Ascending aorta (tissue), 2 donors: ENCODE measurements at regions not wholly inside any gene's neighbourhood (a gene's known extent, or its start where the extent isn't known, plus 50 kb on each side); places are given as distances from the start of the nearest gene placed in this dataset.

Experiments used
- DNase-seq, 2 donors: peaks; one replicate each; pipeline ENCODE4 v3.0.0-alpha.2; 2019; ENCODE audit warnings: low spot score in 2 of 2
- H3K27ac ChIP-seq, 2 donors: fragments of 200-600 bp; sonication (generic); one replicate each; pipeline ENCODE4 v1.5.1; 2016 to 2017; ENCODE audit warnings: mild to moderate bottlenecking in 1 of 2
- H3K27me3 ChIP-seq: fragments of 200-600 bp; sonication (generic); one replicate; pipeline ENCODE4 v1.5.1; 2017
- H3K36me3 ChIP-seq, 2 donors: fragments of 200-600 bp; sonication (generic); one replicate each; pipeline ENCODE4 v1.5.1; 2016
- H3K4me1 ChIP-seq, 2 donors: fragments of 200-600 bp; sonication (generic); one replicate each; pipeline ENCODE4 v1.5.1; 2016 to 2017; ENCODE audit warnings: mild to moderate bottlenecking in 1 of 2
- H3K4me3 ChIP-seq, 2 donors: fragments of 200-600 bp; sonication (generic); one replicate each; pipeline ENCODE4 v1.5.1; 2016 to 2017; ENCODE audit warnings: mild to moderate bottlenecking in 1 of 2
- H3K9me3 ChIP-seq, 2 donors: fragments of 200-600 bp; sonication (generic); one replicate each; pipeline ENCODE4 v1.5.1; 2016
- intact Hi-C: fragments of 100-400 bp; cut with DNase I; formaldehyde crosslinking; loops from one replicate; pipeline ENCODE4 v1.15.1; 2023
- TF ChIP-seq, protein P1 (sequence below), 3 experiments: fragments of 200-600 bp in 2 of 3; fragments of 450-650 bp in 1 of 3; sonication (generic) in 2 of 3; IDR thresholded peaks; one replicate each; pipeline ENCODE4 v1.5.1; 2016 to 2019; ENCODE audit warnings: antibody characterized with exemption in 3 of 3, mild to moderate bottlenecking in 1 of 3, moderate library complexity in 1 of 3

DNA sequence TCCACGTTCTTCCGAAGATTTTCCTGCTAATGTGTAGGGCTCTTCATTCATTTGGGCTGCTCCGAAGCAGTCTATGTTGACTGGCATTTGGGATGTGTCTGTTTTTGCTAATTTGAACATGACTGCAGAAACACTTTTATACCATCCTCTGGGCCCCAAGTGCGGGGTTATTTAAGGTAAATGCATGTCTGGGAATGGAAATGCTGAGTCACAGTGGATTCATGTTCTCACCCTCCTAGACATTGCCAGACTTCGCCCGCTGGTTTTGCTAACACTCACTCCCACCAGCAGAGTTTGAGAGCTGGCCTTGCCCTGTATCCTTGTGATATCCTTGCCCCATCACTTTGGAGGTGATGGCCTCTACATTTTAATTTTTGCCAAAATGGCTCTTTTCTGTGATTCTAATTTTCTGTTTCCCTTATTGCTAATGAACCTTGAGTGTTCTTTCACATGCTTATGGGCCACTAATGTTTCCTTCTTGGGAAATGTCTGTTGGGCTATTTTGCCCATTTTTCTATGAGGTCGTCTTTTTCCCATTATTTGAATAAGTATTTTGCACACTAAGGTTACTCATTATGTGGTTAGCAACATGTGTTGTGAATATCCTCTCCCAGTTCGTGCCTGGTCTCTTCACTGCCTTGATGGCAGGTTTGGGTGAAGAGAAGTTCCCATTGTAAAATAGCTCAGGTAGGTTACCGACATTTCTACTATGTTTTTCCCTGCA is 204.1 kb downstream of the GLI2 start:
- Histone ChIP-seq H3K36me3 (no peaks in the 10 kb centered on the region), H3K27me3 (no peaks in the 10 kb centered on the region), H3K9me3 (no peaks in the 10 kb centered on the region), H3K27ac (no peak overlapping the region), H3K4me3 (no peak overlapping the region), H3K4me1 (peaks cover 27 to 51% of the 10 kb centered on the region in 2 donors)
- no peak for DNase-seq
- intact Hi-C loops, result loop anchor here (5.0 kb wide), 2 partner anchors 37 to 237 kb away; no protein-coding TSS in a partner anchor
- TF ChIP-seq, protein P1, sequence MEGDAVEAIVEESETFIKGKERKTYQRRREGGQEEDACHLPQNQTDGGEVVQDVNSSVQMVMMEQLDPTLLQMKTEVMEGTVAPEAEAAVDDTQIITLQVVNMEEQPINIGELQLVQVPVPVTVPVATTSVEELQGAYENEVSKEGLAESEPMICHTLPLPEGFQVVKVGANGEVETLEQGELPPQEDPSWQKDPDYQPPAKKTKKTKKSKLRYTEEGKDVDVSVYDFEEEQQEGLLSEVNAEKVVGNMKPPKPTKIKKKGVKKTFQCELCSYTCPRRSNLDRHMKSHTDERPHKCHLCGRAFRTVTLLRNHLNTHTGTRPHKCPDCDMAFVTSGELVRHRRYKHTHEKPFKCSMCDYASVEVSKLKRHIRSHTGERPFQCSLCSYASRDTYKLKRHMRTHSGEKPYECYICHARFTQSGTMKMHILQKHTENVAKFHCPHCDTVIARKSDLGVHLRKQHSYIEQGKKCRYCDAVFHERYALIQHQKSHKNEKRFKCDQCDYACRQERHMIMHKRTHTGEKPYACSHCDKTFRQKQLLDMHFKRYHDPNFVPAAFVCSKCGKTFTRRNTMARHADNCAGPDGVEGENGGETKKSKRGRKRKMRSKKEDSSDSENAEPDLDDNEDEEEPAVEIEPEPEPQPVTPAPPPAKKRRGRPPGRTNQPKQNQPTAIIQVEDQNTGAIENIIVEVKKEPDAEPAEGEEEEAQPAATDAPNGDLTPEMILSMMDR (IDR thresholded peaks at IDR 0.05), result no peak

DNA sequence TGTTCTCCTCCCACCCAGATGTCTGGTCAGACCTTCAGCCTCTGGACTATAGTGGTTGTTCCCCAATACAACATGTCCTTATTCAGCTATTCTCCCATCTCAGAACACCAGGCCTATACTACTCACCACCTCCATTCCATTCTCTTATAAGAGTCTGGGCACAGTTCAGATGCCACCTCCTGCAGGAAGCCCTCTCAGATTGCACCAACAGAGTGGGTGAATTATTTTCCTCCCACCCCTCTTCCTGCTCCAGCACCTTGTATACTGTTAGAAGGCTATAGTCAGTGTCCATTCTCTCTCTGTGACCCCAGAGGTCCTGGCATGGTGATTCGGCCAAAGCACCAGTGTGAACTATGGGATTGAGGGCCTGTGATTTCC is 204.6 kb downstream of the GLI2 start:
- no peak overlapping the region for H3K27ac ChIP-seq
- TF ChIP-seq, protein P1 (IDR thresholded peaks at IDR 0.05), result no peak
- no peaks in the 10 kb centered on the region for H3K36me3 ChIP-seq
- DNase-seq, result no peak
- no peak overlapping the region for H3K4me3 ChIP-seq
- H3K27me3 ChIP-seq, result no peaks in the 10 kb centered on the region
- H3K4me1 ChIP-seq, result peaks cover 21 to 47% of the 10 kb centered on the region in 2 donors
- intact Hi-C loops, result loop anchor here (5.0 kb wide), 1 partner anchor 238 kb away; no protein-coding TSS in a partner anchor
- no peaks in the 10 kb centered on the region for H3K9me3 ChIP-seq

DNA sequence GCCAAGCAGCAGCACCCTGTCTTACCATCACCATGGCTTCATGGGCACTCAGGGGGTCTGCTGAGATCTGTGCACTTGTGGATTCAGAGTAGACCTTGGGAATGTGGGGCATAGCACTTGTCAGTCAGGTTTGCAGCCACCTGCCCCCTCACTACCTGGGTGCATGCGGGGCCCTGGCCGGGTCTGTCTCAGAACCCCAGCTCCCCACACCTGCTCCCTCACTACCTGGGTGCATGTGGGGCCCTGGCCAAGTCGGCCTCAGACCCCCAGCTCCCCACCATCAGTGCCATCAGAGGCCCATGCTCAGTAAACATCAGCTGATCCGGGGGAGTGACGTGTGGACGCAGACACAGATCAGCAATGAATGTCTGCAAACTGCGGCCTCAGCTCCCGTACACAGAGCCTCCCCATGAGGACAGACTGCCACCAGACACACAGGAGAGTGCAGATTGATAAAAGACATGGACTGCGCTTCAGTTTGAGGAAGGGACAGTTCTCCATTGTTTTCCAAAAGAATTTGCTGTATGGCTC is 205.1 kb downstream of the GLI2 start:
- H3K9me3 ChIP-seq, result no peaks in the 10 kb centered on the region
- intact Hi-C loops, result loop anchor here (5.0 kb wide), 1 partner anchor 238 kb away; no protein-coding TSS in a partner anchor
- H3K4me1 ChIP-seq, result peaks cover 20 to 43% of the 10 kb centered on the region in 2 donors
- DNase-seq, result no peak
- no peak overlapping the region for H3K4me3 ChIP-seq
- no peak overlapping the region for H3K27ac ChIP-seq
- TF ChIP-seq, protein P1 (IDR thresholded peaks at IDR 0.05), result no peak
- no peaks in the 10 kb centered on the region for H3K36me3 ChIP-seq
- no peaks in the 10 kb centered on the region for H3K27me3 ChIP-seq

DNA sequence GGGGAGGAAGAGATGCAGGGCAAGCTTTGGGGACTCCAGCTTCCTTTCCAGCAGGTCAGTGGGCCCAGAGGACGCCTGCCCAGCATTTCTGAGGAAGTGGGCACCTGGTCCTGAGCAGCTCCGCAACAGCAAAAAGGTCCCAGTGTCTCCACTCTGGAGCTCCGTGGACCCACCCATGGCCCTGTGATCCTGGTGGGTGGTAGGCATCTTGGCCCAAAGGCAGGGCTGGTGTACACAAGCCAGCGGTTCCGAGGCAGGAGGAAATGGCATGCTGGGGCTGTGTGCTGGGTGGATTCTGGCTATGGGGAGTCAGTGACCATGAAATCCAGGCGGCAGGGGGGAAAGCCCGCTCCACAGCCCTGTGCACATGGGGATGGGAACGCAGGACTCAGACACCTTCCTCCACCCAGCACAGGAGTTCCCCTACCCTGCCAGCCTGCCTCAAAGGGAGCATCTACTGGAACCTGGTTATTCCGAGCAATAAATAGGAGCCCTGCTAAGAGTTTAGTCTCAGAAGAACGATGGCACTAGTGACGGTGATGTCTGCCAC is 206.0 kb downstream of the GLI2 start:
- Histone ChIP-seq H3K4me1 (peaks cover 17 to 34% of the 10 kb centered on the region in 2 donors), H3K9me3 (no peaks in the 10 kb centered on the region), H3K27me3 (no peaks in the 10 kb centered on the region), H3K4me3 (no peak overlapping the region), H3K27ac (no peak overlapping the region), H3K36me3 (no peaks in the 10 kb centered on the region)
- no peak for DNase-seq
- intact Hi-C loops, result loop anchor here (5.0 kb wide), 1 partner anchor 239 kb away; no protein-coding TSS in a partner anchor
- TF ChIP-seq, protein P1 (IDR thresholded peaks at IDR 0.05), result no peak

DNA sequence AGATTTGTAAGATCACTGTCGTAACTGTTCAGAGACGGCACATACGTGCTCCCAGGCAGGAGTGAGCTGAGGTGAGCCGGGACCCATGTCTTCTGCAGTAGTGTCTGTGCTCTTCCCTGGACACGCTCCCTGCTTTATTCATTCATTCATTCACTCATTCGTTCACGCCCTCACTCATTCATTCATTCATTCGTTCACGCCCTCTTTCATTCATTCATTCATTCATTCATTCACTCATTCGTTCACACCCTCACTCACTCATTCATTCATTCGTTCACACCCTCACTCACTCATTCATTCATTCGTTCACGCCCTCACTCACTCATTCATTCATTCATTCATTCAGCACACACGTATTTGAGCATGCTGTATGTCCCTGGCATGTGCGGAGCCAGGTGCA is 207.0 kb downstream of the GLI2 start:
- TF ChIP-seq, protein P1 (IDR thresholded peaks at IDR 0.05), result no peak
- intact Hi-C loops, result loop anchor here (5.0 kb wide), 1 partner anchor 240 kb away; no protein-coding TSS in a partner anchor
- Histone ChIP-seq H3K4me1 (peaks cover 11 to 24% of the 10 kb centered on the region in 2 donors), H3K27ac (no peak overlapping the region), H3K27me3 (no peaks in the 10 kb centered on the region), H3K9me3 (no peaks in the 10 kb centered on the region), H3K36me3 (no peaks in the 10 kb centered on the region), H3K4me3 (no peak overlapping the region)
- DNase-seq, result no peak
